ENCODE measurements at regions not wholly inside any gene's neighbourhood (a gene's known extent, or its start where the extent isn't known, plus 50 kb on each side); places are given as distances from the start of the nearest gene placed in this dataset.
"Not testable (repeated sequence)": the region's sequence is repeated elsewhere in the genome, so short reads cannot be mapped to it uniquely, and the experiment has no call there.

- not testable (repeated sequence) for TF ChIP-seq CTCF (conservative IDR thresholded peaks at IDR 0.05); EZH2 (IDR thresholded peaks at IDR 0.05; ENCODE audit: low read depth)
Measured at GRCh38 chr6:76905541-76905940, 557.8 kb downstream of the HTR1B start.
